Smooth muscle cell (in vitro differentiated cells): ENCODE measurements at regions not wholly inside any gene's neighbourhood (a gene's known extent, or its start where the extent isn't known, plus 50 kb on each side); places are given as distances from the start of the nearest gene placed in this dataset.
"Not testable (repeated sequence)": the region's sequence is repeated elsewhere in the genome, so short reads cannot be mapped to it uniquely, and the experiment has no call there.

Source experiments
- DNase-seq: peaks from one replicate; lab custom pipeline; 2025; ENCODE audit not compliant: unreplicated experiment; lab: John Stamatoyannopoulos, UW
- H2AFZ ChIP-seq: fragments of 200-600 bp; sonication (generic); 2 replicates; pipeline ENCODE4 v1.6.0; 2016; ENCODE audit warnings: antibody characterized with exemption, low read depth, mild to moderate bottlenecking
- H3F3A ChIP-seq: fragments of 200-600 bp; sonication (generic); 2 replicates; pipeline ENCODE4 v1.6.0; 2017; ENCODE audit warnings: antibody characterized with exemption, low read depth
- H3K27ac ChIP-seq: fragments of 200-600 bp; sonication (generic); 2 replicates; pipeline ENCODE4 v1.5.1; 2016; ENCODE audit warnings: low read depth, mild to moderate bottlenecking
- H3K27me3 ChIP-seq: fragments of 200-600 bp; sonication (generic); 2 replicates; pipeline ENCODE4 v1.6.1; 2016; ENCODE audit warnings: low read depth, mild to moderate bottlenecking
- H3K36me3 ChIP-seq: fragments of 200-600 bp; sonication (generic); 2 replicates; pipeline ENCODE4 v1.5.1; 2016; ENCODE audit warnings: low read depth
- H3K4me1 ChIP-seq: fragments of 200-600 bp; sonication (generic); 2 replicates; pipeline ENCODE4 v1.5.1; 2016; ENCODE audit warnings: low read depth
- H3K4me2 ChIP-seq: fragments of 200-600 bp; sonication (generic); 2 replicates; pipeline ENCODE4 v1.6.0; 2016; ENCODE audit warnings: mild to moderate bottlenecking
- H3K4me3 ChIP-seq: fragments of 200-600 bp; sonication (generic); 2 replicates; pipeline ENCODE4 v1.5.1; 2016; ENCODE audit warnings: mild to moderate bottlenecking
- H3K79me2 ChIP-seq: fragments of 200-600 bp; sonication (generic); 2 replicates; pipeline ENCODE4 v1.6.0; 2016; ENCODE audit warnings: low read depth, mild to moderate bottlenecking
- H3K9ac ChIP-seq: fragments of 200-600 bp; sonication (generic); 2 replicates; pipeline ENCODE4 v1.6.0; 2016; ENCODE audit warnings: low read depth
- H3K9me3 ChIP-seq: fragments of 200-600 bp; sonication (generic); replicated peaks from 2 replicates; pipeline ENCODE4 v1.5.1; 2016; ENCODE audit warnings: low read depth
- H4K20me1 ChIP-seq: fragments of 200-600 bp; sonication (generic); 2 replicates; pipeline ENCODE4 v1.6.0; 2016; ENCODE audit warnings: low read depth
- CTCF ChIP-seq: fragments of 200-600 bp; sonication (generic); IDR thresholded peaks from 2 replicates; pipeline ENCODE4 v1.5.1; 2017; ENCODE audit warnings: borderline replicate concordance, mild to moderate bottlenecking, antibody characterized with exemption; ENCODE audit not compliant: insufficient read depth, poor library complexity, severe bottlenecking
- WGBS: methylation state at CpG from one replicate; pipeline ENCODE4 v1.1.7; 2016; ENCODE audit warnings: low lambda C conversion rate; 5-methylcytosine and 5-hydroxymethylcytosine counted together

- no peak overlapping the region for H3K27ac ChIP-seq
- no peak for DNase-seq
- H3K9ac ChIP-seq, result no peak overlapping the region
- H3K36me3 ChIP-seq, result no peaks in the 10 kb centered on the region
- no peak overlapping the region for H2AFZ ChIP-seq
- no peaks in the 10 kb centered on the region for H3K4me1 ChIP-seq
- no peaks in the 10 kb centered on the region for H3K79me2 ChIP-seq
- H4K20me1 ChIP-seq, result no peaks in the 10 kb centered on the region
- no peak overlapping the region for H3K4me2 ChIP-seq
- no peak for TF ChIP-seq CTCF
- H3K9me3 ChIP-seq, result no peaks in the 10 kb centered on the region
- no peaks in the 10 kb centered on the region for H3F3A ChIP-seq
- WGBS, result 84% methylated on average over 3 of the region's 3 CpGs
- no peaks in the 10 kb centered on the region for H3K27me3 ChIP-seq
- no peak overlapping the region for H3K4me3 ChIP-seq
These were observed 1006.2 kb upstream of the CITED2 start for GRCh38 chr6:140380427-140381218.

- no peaks in the 10 kb centered on the region for H3K36me3 ChIP-seq
- TF ChIP-seq CTCF, result no peak
- H3K4me3 ChIP-seq, result no peak overlapping the region
- no peak overlapping the region for H3K4me2 ChIP-seq
- no peak overlapping the region for H3K9ac ChIP-seq
- DNase-seq, result no peak
- H3K9me3 ChIP-seq, result no peaks in the 10 kb centered on the region
- no peaks in the 10 kb centered on the region for H3K79me2 ChIP-seq
- no peak overlapping the region for H2AFZ ChIP-seq
- H4K20me1 ChIP-seq, result no peaks in the 10 kb centered on the region
- WGBS, result 41% methylated on average over 2 of the region's 2 CpGs
- no peaks in the 10 kb centered on the region for H3K4me1 ChIP-seq
- no peak overlapping the region for H3K27ac ChIP-seq
- H3F3A ChIP-seq, result no peaks in the 10 kb centered on the region
- H3K27me3 ChIP-seq, result no peaks in the 10 kb centered on the region
These were observed 1005.5 kb upstream of the CITED2 start for GRCh38 chr6:140379919-140380318.

- no peaks in the 10 kb centered on the region for H3F3A ChIP-seq
- H3K4me3 ChIP-seq, result no peak overlapping the region
- no peaks in the 10 kb centered on the region for H4K20me1 ChIP-seq
- no peaks in the 10 kb centered on the region for H3K79me2 ChIP-seq
- H3K9me3 ChIP-seq, result no peaks in the 10 kb centered on the region
- H3K27me3 ChIP-seq, result no peaks in the 10 kb centered on the region
- H3K4me2 ChIP-seq, result no peak overlapping the region
- H3K27ac ChIP-seq, result no peak overlapping the region
- no peak for TF ChIP-seq CTCF
- DNase-seq, result no peak
- no peak overlapping the region for H2AFZ ChIP-seq
- H3K36me3 ChIP-seq, result no peaks in the 10 kb centered on the region
- no peaks in the 10 kb centered on the region for H3K4me1 ChIP-seq
- H3K9ac ChIP-seq, result no peak overlapping the region
These were observed 1001.8 kb upstream of the CITED2 start for GRCh38 chr6:140376209-140376608.

- H3K9ac ChIP-seq, H3K79me2 ChIP-seq, H3K27me3 ChIP-seq, H4K20me1 ChIP-seq, H3K27ac ChIP-seq, H3K9me3 ChIP-seq, H3K36me3 ChIP-seq, H3K4me2 ChIP-seq, H3F3A ChIP-seq, H3K4me3 ChIP-seq, H2AFZ ChIP-seq, DNase-seq, H3K4me1 ChIP-seq: not testable (repeated sequence)
- WGBS, result 99% methylated on average over 15 of the region's 24 CpGs
These were observed 999.3 kb upstream of the CITED2 start for GRCh38 chr6:140373728-140374127.
